ENCODE measurements at regions not wholly inside any gene's neighbourhood (a gene's known extent, or its start where the extent isn't known, plus 50 kb on each side); places are given as distances from the start of the nearest gene placed in this dataset.

- FAIRE-seq (no peak), DNase-seq (ENCODE audit: low spot score) (no peak), ATAC-seq (no peak)
- Histone ChIP-seq H3K4me3 (replicated peaks in 1 of 3; ENCODE audit: insufficient read depth in 1 of 3, low read depth in 2 of 3, low read length in 3 of 3) (no peak overlapping the region), H3K27me3 (ENCODE audit: control insufficient read depth in 1 of 2, insufficient read depth in 2 of 2, low read length in 2 of 2) (no peaks in the 10 kb centered on the region), H2AFZ (ENCODE audit: low read length) (no peak overlapping the region), H3K9me3 (ENCODE audit: low read length) (peaks cover 48% of the 10 kb centered on the region), H3K4me2 (ENCODE audit: low read depth, low read length) (no peak overlapping the region), H4K20me1 (ENCODE audit: insufficient read depth, low read length) (no peaks in the 10 kb centered on the region), H3K9ac (ENCODE audit: insufficient read depth, low read depth, low read length) (no peak overlapping the region), H3K36me3 (replicated peaks in 1 of 2; ENCODE audit: control insufficient read depth in 1 of 2, insufficient read depth in 2 of 2, low read length in 2 of 2) (no peaks in the 10 kb centered on the region), H3K27ac (ENCODE audit: extremely low read length, insufficient read depth, low read length) (no peak overlapping the region), H3K79me2 (ENCODE audit: insufficient read depth, low read length) (no peaks in the 10 kb centered on the region), H3K4me1 (ENCODE audit: insufficient read depth, low read length) (no peaks in the 10 kb centered on the region)
- intact Hi-C loops (cut with micrococcal nuclease; ENCODE audit: unreplicated experiment) (no loop called here), in situ Hi-C loops (cut with HindIII; ENCODE audit: extremely low pct_ligation_motif_present, low pct_unique_long_range_greater_than_20kb) (no loop called here)
- WGBS (ENCODE audit: low lambda C conversion rate): 9% methylated on average over 2 of the region's 2 CpGs
- CTCF ChIA-PET (ENCODE audit: low intra/inter-chr PET ratio, low total read pairs): no interaction called here
- no peak for TF ChIP-seq ZNF75D (CRISPR knock-in tag; IDR thresholded peaks at IDR 0.05; ENCODE audit: borderline replicate concordance)
- TF ChIP-seq CENPX (CRISPR knock-in tag; IDR thresholded peaks at IDR 0.05): no peak
- TF ChIP-seq USF2 (IDR thresholded peaks at IDR 0.05; ENCODE audit: low read depth, low read length): no peak
- no peak for TF ChIP-seq USF2 (CRISPR knock-in tag; IDR thresholded peaks at IDR 0.05; ENCODE audit: borderline replicate concordance)
- TF ChIP-seq SETDB1 (CRISPR knock-in tag; IDR thresholded peaks at IDR 0.05; ENCODE audit: borderline replicate concordance): no peak
- TF ChIP-seq ZNF3 (CRISPR knock-in tag; IDR thresholded peaks at IDR 0.05): no peak
- TF ChIP-seq FOXM1 (CRISPR knock-in tag; IDR thresholded peaks at IDR 0.05): no peak
- TF ChIP-seq FOXK1 (CRISPR knock-in tag; IDR thresholded peaks at IDR 0.05; ENCODE audit: borderline replicate concordance, low read depth): no peak
- TF ChIP-seq MYNN (CRISPR knock-in tag; IDR thresholded peaks at IDR 0.05; ENCODE audit: low read depth): no peak
- no peak for TF ChIP-seq FOXK2 (IDR thresholded peaks at IDR 0.05)
- no peak for TF ChIP-seq IKZF4 (CRISPR knock-in tag; IDR thresholded peaks at IDR 0.05; ENCODE audit: borderline replicate concordance, low read depth, not compliant biosample characterization)
- TF ChIP-seq ZNF619 (CRISPR knock-in tag; IDR thresholded peaks at IDR 0.05): no peak
- no peak for TF ChIP-seq ZFP37 (CRISPR knock-in tag; IDR thresholded peaks at IDR 0.05; ENCODE audit: borderline replicate concordance)
- TF ChIP-seq HIC2 (CRISPR knock-in tag; IDR thresholded peaks at IDR 0.05; ENCODE audit: low read depth): no peak
- TF ChIP-seq SOX5 (CRISPR knock-in tag; IDR thresholded peaks at IDR 0.05; ENCODE audit: borderline replicate concordance): no peak
- POLR2A ChIA-PET: no interaction called here
- no TSS peak for BruUV-seq (replicated peaks)
Measured at GRCh38 chr5:8683496-8683895, 814.5 kb downstream of the MTRR start.
